ENCODE measurements at regions not wholly inside any gene's neighbourhood (a gene's known extent, or its start where the extent isn't known, plus 50 kb on each side); places are given as distances from the start of the nearest gene placed in this dataset.

- no peak for TF ChIP-seq CTCF (IDR thresholded peaks at IDR 0.05; ENCODE audit: control insufficient read depth, insufficient read depth, low read depth, low read length, missing control alignments)
- no peak for DNase-seq (ENCODE audit: low read depth)
- H3K4me3 ChIP-seq (ENCODE audit: control insufficient read depth, low read depth, low read length): no peak overlapping the region
These were observed 386.4 kb upstream of the MMS22L start for GRCh38 chr6:97669191-97670031.

GRCh38 chr6:97674802-97675201, 391.8 kb upstream of the MMS22L start:
- no peak for DNase-seq (ENCODE audit: low read depth)
- no peak for TF ChIP-seq CTCF (IDR thresholded peaks at IDR 0.05; ENCODE audit: control insufficient read depth, insufficient read depth, low read depth, low read length, missing control alignments)
- no peak overlapping the region for H3K4me3 ChIP-seq (ENCODE audit: control insufficient read depth, low read depth, low read length)

GRCh38 chr6:97677626-97678025, 394.6 kb upstream of the MMS22L start:
- no peak overlapping the region for H3K4me3 ChIP-seq (ENCODE audit: control insufficient read depth, low read depth, low read length)
- DNase-seq (ENCODE audit: low read depth): no peak
- no peak for TF ChIP-seq CTCF (IDR thresholded peaks at IDR 0.05; ENCODE audit: control insufficient read depth, insufficient read depth, low read depth, low read length, missing control alignments)

- no peak overlapping the region for H3K4me3 ChIP-seq (ENCODE audit: control insufficient read depth, low read depth, low read length)
- TF ChIP-seq CTCF (IDR thresholded peaks at IDR 0.05; ENCODE audit: control insufficient read depth, insufficient read depth, low read depth, low read length, missing control alignments): no peak
- no peak for DNase-seq (ENCODE audit: low read depth)
These were observed 404.9 kb upstream of the MMS22L start for GRCh38 chr6:97687916-97688315.

- DNase-seq (ENCODE audit: low read depth): no peak
- no peak for TF ChIP-seq CTCF (IDR thresholded peaks at IDR 0.05; ENCODE audit: control insufficient read depth, insufficient read depth, low read depth, low read length, missing control alignments)
- no peak overlapping the region for H3K4me3 ChIP-seq (ENCODE audit: control insufficient read depth, low read depth, low read length)
These were observed 406.2 kb upstream of the MMS22L start for GRCh38 chr6:97689078-97689754.

- H3K4me3 ChIP-seq (ENCODE audit: control insufficient read depth, low read depth, low read length): no peak overlapping the region
- no peak for TF ChIP-seq CTCF (IDR thresholded peaks at IDR 0.05; ENCODE audit: control insufficient read depth, insufficient read depth, low read depth, low read length, missing control alignments)
- DNase-seq (ENCODE audit: low read depth): no peak
These were observed 414.4 kb upstream of the MMS22L start for GRCh38 chr6:97697456-97697855.
